CD14-positive monocyte (primary cell): ENCODE measurements at regions not wholly inside any gene's neighbourhood (a gene's known extent, or its start where the extent isn't known, plus 50 kb on each side); places are given as distances from the start of the nearest gene placed in this dataset.

ENCODE experiments used
- DNase-seq, 3 donors: peaks; one replicate each; pipeline ENCODE4 v3.0.0-alpha.2; 2011 to 2022
- H2AFZ ChIP-seq: 2 replicates; pipeline ENCODE4 v1.6.0; 2012; ENCODE audit warnings: mild to moderate bottlenecking, low read depth, low read length, inconsistent platforms; ENCODE audit not compliant: insufficient read depth, poor library complexity, severe bottlenecking
- H3K27ac ChIP-seq, 2 donors: 1 replicate in 1 of 2; 2 replicates in 1 of 2; pipeline ENCODE4 v1.5.1; 2012 to 2013; ENCODE audit warnings: low read length in 2 of 2, control low read depth in 1 of 2, inconsistent platforms in 1 of 2, low read depth in 1 of 2, mild to moderate bottlenecking in 1 of 2
- H3K27me3 ChIP-seq, 2 donors: one replicate each; pipeline versions ENCODE4 v1.6.0 to v1.6.1; 2011 to 2013; ENCODE audit warnings: low read length in 2 of 2; ENCODE audit not compliant: control insufficient read depth in 2 of 2, insufficient read depth in 2 of 2
- H3K36me3 ChIP-seq, 2 donors: replicated peaks in 1 of 2; 1 replicate in 1 of 2; 2 replicates in 1 of 2; pipeline versions ENCODE4 v1.5.1 to v1.6.1; 2012 to 2013; ENCODE audit warnings: low read length in 2 of 2, control low read depth in 1 of 2, inconsistent platforms in 1 of 2, mild to moderate bottlenecking in 1 of 2; ENCODE audit not compliant: insufficient read depth in 2 of 2, control insufficient read depth in 1 of 2
- H3K4me1 ChIP-seq, 2 donors: 1 replicate in 1 of 2; 2 replicates in 1 of 2; pipeline versions ENCODE4 v1.5.1 to v1.6.1; 2012 to 2013; ENCODE audit warnings: low read length in 2 of 2, control low read depth in 1 of 2, inconsistent platforms in 1 of 2, mild to moderate bottlenecking in 1 of 2, moderate library complexity in 1 of 2; ENCODE audit not compliant: insufficient read depth in 2 of 2, control insufficient read depth in 1 of 2
- H3K4me2 ChIP-seq: replicated peaks from 2 replicates; pipeline ENCODE3; 2012; ENCODE audit warnings: low read length, moderate library complexity, mild to moderate bottlenecking; ENCODE audit not compliant: poor library complexity, severe bottlenecking; ENCODE audit errors: extremely low read depth
- H3K4me3 ChIP-seq, 3 experiments: fragments of 200-600 bp in 1 of 3; sonication (generic) in 1 of 3; replicated peaks in 1 of 3; 1 replicate in 2 of 3; 2 replicates in 1 of 3; pipeline ENCODE4 v1.5.1; 2011 to 2013; ENCODE audit warnings: low read length in 3 of 3, mild to moderate bottlenecking in 3 of 3, control low read depth in 2 of 3, low read depth in 2 of 3, inconsistent platforms in 1 of 3, moderate library complexity in 1 of 3
- H3K79me2 ChIP-seq: 2 replicates; pipeline ENCODE4 v1.6.0; 2012; ENCODE audit warnings: mild to moderate bottlenecking, control low read depth, inconsistent platforms, low read length, moderate library complexity; ENCODE audit not compliant: insufficient read depth
- H3K9ac ChIP-seq: 2 replicates; pipeline ENCODE4 v1.6.0; 2017; ENCODE audit warnings: low read length, mild to moderate bottlenecking; ENCODE audit not compliant: insufficient read depth, poor library complexity, severe bottlenecking
- H3K9me3 ChIP-seq, 2 donors: replicated peaks in 1 of 2; 1 replicate in 1 of 2; 2 replicates in 1 of 2; pipeline versions ENCODE4 v1.5.1 to v1.6.1; 2012 to 2013; ENCODE audit warnings: low read length in 2 of 2, control low read depth in 1 of 2; ENCODE audit not compliant: control insufficient read depth in 1 of 2, insufficient read depth in 1 of 2
- H4K20me1 ChIP-seq: 2 replicates; pipeline ENCODE4 v1.6.0; 2012; ENCODE audit warnings: mild to moderate bottlenecking, low read length, control low read depth, moderate library complexity; ENCODE audit not compliant: insufficient read depth
- H3K27ac Mint-ChIP-seq, 7 donors: one replicate each; pipeline ENCODE4 v1.8.0; 2020; ENCODE audit warnings: mild to moderate bottlenecking in 7 of 7, mixed read lengths in 7 of 7, moderate library complexity in 6 of 7, inconsistent platforms in 2 of 7
- H3K27me3 Mint-ChIP-seq, 3 donors: one replicate each; pipeline ENCODE4 v1.8.0; 2021 to 2022; ENCODE audit warnings: low read depth in 3 of 3, mild to moderate bottlenecking in 3 of 3, mixed read lengths in 3 of 3, moderate library complexity in 3 of 3, inconsistent platforms in 1 of 3
- H3K36me3 Mint-ChIP-seq, 2 donors: one replicate each; pipeline ENCODE4 v1.8.0; 2020; ENCODE audit warnings: mixed read lengths in 2 of 2, inconsistent platforms in 1 of 2, mild to moderate bottlenecking in 1 of 2
- H3K4me1 Mint-ChIP-seq: one replicate; pipeline ENCODE4 v1.8.0; 2020; ENCODE audit warnings: mild to moderate bottlenecking, mixed read lengths
- H3K4me3 Mint-ChIP-seq, 2 donors: one replicate each; pipeline ENCODE4 v1.8.0; 2020; ENCODE audit warnings: mild to moderate bottlenecking in 2 of 2, mixed read lengths in 2 of 2, moderate library complexity in 1 of 2
- H3K9me3 Mint-ChIP-seq, 7 donors: one replicate each; pipeline ENCODE4 v1.8.0; 2020 to 2022; ENCODE audit warnings: mixed read lengths in 7 of 7, mild to moderate bottlenecking in 6 of 7, moderate library complexity in 6 of 7, inconsistent platforms in 2 of 7
- WGBS: methylation state at CpG from one replicate; pipeline ENCODE4 v1.1.5; 2013; ENCODE audit warnings: missing lambda C conversion rate; ENCODE audit not compliant: insufficient coverage; 5-methylcytosine and 5-hydroxymethylcytosine counted together
- intact Hi-C, 2 donors: fragments of 100-400 bp; cut with micrococcal nuclease; formaldehyde crosslinking; loops; one replicate each; pipeline versions ENCODE4 v1.15.0 to v1.15.1; 2023
- TF ChIP-seq, protein P1 (sequence below): fragments of 200-600 bp; IDR thresholded peaks from one replicate; pipeline ENCODE4 v1.8.0; 2022; ENCODE audit warnings: antibody characterized with exemption, mild to moderate bottlenecking

DNA sequence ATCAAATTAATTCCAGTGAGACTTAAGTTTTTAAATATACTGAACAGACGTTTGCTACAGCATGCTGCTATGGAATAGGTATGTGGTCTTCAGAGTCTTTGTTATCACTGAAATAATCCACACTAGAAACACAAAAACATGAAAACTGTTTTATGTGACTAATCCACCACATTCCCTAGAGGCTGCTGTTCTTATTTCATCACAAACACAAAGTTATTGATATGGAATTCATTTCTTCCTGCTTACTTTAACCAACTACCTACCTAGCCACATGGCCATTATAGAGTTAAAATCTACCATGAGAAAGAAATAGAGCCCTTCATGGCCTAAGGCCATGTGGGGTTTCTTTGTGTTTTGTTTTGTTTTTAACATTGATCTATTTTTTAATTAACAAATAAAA, 232.3 kb upstream of the PTGER4 start:
- Mint-ChIP-seq H3K4me3 (no peak overlapping the region), H3K36me3 (peaks cover 0 to 4% of the 10 kb centered on the region in 2 donors), H3K9me3 (peaks cover 16 to 34% (median 18%) of the 10 kb centered on the region in 7 donors), H3K27me3 (no peaks in the 10 kb centered on the region), H3K27ac (no peak overlapping the region), H3K4me1 (peaks cover 1% of the 10 kb centered on the region)
- no peaks in the 10 kb centered on the region for H3K27me3 ChIP-seq
- H3K9ac ChIP-seq, result no peak overlapping the region
- H3K4me3 ChIP-seq, result no peak overlapping the region
- DNase-seq, result no peak
- intact Hi-C loops, result no loop called here
- peaks cover 0 to under 1% of the 10 kb centered on the region in 2 donors for H3K4me1 ChIP-seq
- no peaks in the 10 kb centered on the region for H3K79me2 ChIP-seq
- no peak overlapping the region for H3K4me2 ChIP-seq
- no peaks in the 10 kb centered on the region for H4K20me1 ChIP-seq
- no peaks in the 10 kb centered on the region for H3K36me3 ChIP-seq
- no peak overlapping the region for H3K27ac ChIP-seq
- peaks cover 10% of the 10 kb centered on the region in 2 donors for H3K9me3 ChIP-seq
- no CpG with 5 or more reads among the region's 1 CpG for WGBS
- TF ChIP-seq, protein P1, sequence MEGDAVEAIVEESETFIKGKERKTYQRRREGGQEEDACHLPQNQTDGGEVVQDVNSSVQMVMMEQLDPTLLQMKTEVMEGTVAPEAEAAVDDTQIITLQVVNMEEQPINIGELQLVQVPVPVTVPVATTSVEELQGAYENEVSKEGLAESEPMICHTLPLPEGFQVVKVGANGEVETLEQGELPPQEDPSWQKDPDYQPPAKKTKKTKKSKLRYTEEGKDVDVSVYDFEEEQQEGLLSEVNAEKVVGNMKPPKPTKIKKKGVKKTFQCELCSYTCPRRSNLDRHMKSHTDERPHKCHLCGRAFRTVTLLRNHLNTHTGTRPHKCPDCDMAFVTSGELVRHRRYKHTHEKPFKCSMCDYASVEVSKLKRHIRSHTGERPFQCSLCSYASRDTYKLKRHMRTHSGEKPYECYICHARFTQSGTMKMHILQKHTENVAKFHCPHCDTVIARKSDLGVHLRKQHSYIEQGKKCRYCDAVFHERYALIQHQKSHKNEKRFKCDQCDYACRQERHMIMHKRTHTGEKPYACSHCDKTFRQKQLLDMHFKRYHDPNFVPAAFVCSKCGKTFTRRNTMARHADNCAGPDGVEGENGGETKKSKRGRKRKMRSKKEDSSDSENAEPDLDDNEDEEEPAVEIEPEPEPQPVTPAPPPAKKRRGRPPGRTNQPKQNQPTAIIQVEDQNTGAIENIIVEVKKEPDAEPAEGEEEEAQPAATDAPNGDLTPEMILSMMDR, result no peak
- no peak overlapping the region for H2AFZ ChIP-seq

DNA sequence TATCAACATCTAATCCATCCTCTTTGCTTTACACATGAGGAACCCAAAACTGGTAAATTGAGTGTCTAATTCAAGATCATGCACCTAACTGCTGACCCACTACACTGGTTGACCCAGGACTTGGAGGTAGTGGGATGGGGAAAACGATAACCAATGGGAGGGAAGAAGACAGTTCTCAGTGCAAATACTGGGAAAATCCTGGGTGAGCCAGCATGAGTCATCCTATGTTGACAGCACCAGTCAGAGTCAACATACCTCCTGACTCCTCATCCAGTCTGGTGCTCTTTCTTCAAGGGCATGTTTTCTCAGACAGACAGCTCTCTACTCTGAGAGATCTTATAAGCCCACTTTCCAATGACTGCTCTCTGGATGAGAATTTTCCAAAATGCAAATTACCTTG, 232.8 kb upstream of the PTGER4 start:
- Mint-ChIP-seq H3K27me3 (no peaks in the 10 kb centered on the region), H3K27ac (peak overlapping the region in 1 of 7 donors; percentile 4), H3K9me3 (peaks cover 13 to 34% (median 16%) of the 10 kb centered on the region in 7 donors), H3K36me3 (peaks cover 0 to 4% of the 10 kb centered on the region in 2 donors), H3K4me3 (no peak overlapping the region), H3K4me1 (peaks cover 5% of the 10 kb centered on the region)
- H3K4me1 ChIP-seq, result peaks cover 0 to 4% of the 10 kb centered on the region in 2 donors
- no peak overlapping the region for H3K9ac ChIP-seq
- no peak overlapping the region for H2AFZ ChIP-seq
- H3K27ac ChIP-seq, result no peak overlapping the region
- peak in 2 of 3 donors; percentile 62 to 90 for DNase-seq
- no peak overlapping the region for H3K4me3 ChIP-seq
- no peaks in the 10 kb centered on the region for H3K36me3 ChIP-seq
- H3K79me2 ChIP-seq, result no peaks in the 10 kb centered on the region
- H3K27me3 ChIP-seq, result no peaks in the 10 kb centered on the region
- no CpG with 5 or more reads among the region's 1 CpG for WGBS
- TF ChIP-seq, protein P1, result no peak
- intact Hi-C loops, result no loop called here
- peaks cover 10% of the 10 kb centered on the region in 2 donors for H3K9me3 ChIP-seq
- no peaks in the 10 kb centered on the region for H4K20me1 ChIP-seq
- no peak overlapping the region for H3K4me2 ChIP-seq
